KOPT-K1 (cell line): ENCODE measurements at regions not wholly inside any gene's neighbourhood (a gene's known extent, or its start where the extent isn't known, plus 50 kb on each side); places are given as distances from the start of the nearest gene placed in this dataset.
"Not testable (repeated sequence)": the region's sequence is repeated elsewhere in the genome, so short reads cannot be mapped to it uniquely, and the experiment has no call there.

ENCODE experiments used
- H3K27ac ChIP-seq: fragments of 200-600 bp; sonication (generic); 2 replicates; pipeline ENCODE4 v1.5.1; 2016; ENCODE audit warnings: antibody characterized with exemption, mild to moderate bottlenecking, low read depth, low read length; ENCODE audit not compliant: poor library complexity, severe bottlenecking
- H3K36me3 ChIP-seq: fragments of 200-600 bp; sonication (generic); 2 replicates; pipeline ENCODE4 v1.5.1; 2017; ENCODE audit warnings: antibody characterized with exemption, mild to moderate bottlenecking, low read length, moderate library complexity; ENCODE audit not compliant: insufficient read depth
- H3K9me3 ChIP-seq: fragments of 200-600 bp; sonication (generic); 2 replicates; pipeline ENCODE4 v1.5.1; 2017; ENCODE audit warnings: antibody characterized with exemption, low read length, mild to moderate bottlenecking; ENCODE audit not compliant: insufficient read depth, poor library complexity, severe bottlenecking

DNA sequence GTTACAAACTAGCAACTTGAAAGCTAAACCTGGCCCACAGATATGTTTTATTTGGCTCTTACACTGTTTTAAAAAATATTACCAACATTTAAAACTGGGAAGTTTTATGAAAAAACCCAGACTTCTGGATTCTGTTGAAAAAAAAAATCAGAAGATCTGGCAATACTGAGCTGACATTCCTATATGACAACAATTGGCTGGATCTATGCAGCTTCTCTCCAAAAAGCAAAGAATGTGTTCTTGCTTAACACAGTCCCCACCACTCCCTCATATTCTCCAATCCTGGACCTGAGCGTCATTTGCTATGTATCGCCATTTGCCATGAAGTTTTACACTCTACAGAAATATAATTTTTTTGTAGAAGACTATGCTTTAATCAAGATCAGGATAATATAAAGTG, 859.6 kb downstream of the LTN1 start:
- Histone ChIP-seq H3K36me3 (no peaks in the 10 kb centered on the region), H3K27ac (no peak overlapping the region), H3K9me3 (no peaks in the 10 kb centered on the region)

DNA sequence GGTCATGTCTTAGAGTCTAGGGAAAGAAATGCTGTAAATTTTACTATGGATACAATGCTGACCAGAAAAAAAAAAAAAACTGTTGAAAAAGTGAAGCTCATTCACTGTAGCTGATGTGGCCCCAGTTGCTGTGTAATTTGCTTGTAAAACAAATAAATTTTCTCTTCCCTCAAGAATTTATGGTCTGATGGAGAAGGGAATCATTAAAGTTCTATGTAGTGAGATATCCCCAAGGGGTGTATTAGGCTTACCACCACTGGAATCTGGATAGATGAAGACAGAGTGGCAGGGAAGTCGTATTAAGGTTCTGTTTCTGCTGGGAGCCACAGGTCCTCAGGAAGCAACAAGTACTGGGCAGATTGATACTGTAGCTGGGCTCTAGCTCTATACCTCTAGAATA, 860.0 kb downstream of the LTN1 start:
- no peak overlapping the region for H3K27ac ChIP-seq
- no peaks in the 10 kb centered on the region for H3K36me3 ChIP-seq
- H3K9me3 ChIP-seq: no peaks in the 10 kb centered on the region

DNA sequence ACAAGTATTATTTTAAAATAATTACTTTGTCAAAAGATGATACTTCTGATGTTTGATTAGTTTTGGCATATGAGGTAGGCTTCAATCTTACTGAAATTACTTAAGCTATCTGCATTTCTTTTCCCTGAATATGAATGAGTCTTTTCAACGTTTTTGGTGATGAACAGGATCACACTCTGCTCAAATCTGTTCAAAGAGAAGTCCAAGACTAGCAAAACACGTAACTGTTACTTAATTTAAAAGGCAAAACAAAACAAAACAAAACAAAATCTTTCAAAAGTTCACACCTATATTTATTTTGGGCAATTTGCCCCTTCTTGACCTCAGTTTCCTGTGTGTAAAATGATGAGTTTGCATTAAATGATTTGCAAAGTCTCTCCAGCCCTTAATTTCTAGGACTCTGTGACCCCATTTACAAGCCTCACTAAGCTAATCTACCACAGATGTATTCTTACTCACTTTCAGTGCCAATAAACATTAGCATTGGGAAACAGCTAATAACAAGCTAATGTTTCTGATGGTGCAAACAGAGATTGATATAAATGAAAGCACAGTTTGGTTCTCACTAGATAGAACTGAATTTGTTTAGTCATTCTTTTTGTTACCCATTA, 865.4 kb downstream of the LTN1 start:
- no peak overlapping the region for H3K27ac ChIP-seq
- H3K36me3 ChIP-seq: no peaks in the 10 kb centered on the region
- H3K9me3 ChIP-seq: no peaks in the 10 kb centered on the region

DNA sequence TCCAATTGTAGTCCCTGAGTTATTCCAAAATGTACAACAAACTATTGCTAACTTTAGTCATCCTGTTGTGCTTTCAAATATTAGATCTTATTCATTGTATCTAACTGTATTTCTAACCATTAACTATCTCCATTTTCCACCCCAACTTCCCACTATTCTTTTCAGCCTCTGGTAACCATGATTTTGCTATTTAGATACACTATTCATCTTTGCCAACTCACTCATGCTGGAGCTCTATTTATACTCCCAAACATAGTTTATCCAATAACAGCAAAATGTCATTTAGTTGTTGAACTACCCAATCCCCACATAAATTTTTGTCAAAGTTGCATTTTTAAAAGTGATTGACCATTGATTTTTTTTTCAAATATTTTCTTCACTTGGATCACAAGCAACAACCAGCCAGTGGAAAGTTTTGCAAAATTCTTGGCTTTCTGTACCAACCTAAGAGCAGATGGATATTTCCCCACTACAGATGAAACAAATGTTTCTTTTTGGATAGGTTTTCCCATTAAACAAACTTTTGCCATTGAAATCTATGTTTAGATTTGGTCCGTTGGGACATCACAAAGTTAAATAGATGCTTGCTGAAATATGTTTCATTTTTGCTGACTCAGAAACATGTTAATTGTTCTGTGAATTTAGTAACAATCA, 866.0 kb downstream of the LTN1 start:
- Histone ChIP-seq H3K27ac (no peak overlapping the region), H3K9me3 (no peaks in the 10 kb centered on the region), H3K36me3 (no peaks in the 10 kb centered on the region)

DNA sequence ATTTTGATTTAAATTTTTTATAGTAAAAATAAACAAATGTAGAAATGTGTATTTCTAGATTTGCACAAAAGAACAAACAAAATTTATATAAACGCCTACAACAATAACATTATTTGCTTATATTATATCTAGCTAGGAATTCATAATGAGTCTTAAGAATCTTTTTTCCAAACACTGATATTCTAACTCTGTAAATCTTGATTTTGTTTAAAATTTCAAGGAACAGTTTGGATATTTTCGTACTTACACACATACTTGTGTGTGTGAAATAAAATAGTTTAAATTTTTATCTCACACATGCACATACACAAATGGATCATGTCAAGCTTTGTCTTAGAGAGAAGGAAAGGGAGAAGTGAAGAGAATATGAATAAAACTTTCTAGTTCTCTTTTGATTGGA, 868.1 kb downstream of the LTN1 start:
- no peak overlapping the region for H3K27ac ChIP-seq

DNA sequence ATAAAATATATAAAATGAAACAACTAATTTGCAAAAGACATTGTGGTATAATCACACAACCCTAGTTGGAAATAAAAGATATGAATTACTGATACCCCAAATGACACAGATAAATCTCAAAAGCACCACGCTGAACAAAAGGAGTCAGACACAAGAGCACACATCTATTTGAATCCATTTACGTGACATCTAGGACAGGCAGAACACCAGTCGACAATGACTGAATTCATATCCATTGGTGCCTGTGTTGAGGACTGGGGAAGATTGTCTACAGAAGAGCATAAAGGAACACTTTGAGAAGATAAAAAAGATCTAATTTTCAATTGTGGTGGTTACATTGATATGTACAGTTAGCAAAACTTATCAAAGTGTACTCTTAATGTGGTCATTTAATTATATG, 874.1 kb downstream of the LTN1 start:
- no peak overlapping the region for H3K27ac ChIP-seq
- H3K36me3 ChIP-seq: no peaks in the 10 kb centered on the region
- no peaks in the 10 kb centered on the region for H3K9me3 ChIP-seq

More for the DNA sequence above, 868.1 kb downstream of the LTN1 start:
- Histone ChIP-seq H3K9me3 (no peaks in the 10 kb centered on the region), H3K36me3 (no peaks in the 10 kb centered on the region)

DNA sequence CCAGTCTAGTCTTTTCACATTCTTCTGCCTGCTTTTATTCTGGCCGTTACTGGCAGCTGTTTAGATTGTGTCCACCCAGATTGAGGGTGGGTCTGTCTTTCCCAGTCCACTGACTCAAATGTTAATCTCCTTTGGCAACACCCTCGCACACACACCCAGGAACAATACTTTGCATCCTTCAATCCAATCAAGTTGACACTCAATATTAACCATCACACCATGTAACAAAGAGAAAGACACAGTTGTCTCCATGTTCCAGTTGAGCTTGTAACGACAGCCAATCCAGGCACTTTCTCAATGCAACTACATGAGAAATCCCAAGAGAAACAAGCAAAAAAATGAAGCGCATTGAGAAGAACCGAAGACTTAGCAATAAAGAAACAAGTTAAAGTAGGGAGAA, 877.7 kb downstream of the LTN1 start:
- H3K9me3 ChIP-seq, H3K36me3 ChIP-seq, H3K27ac ChIP-seq: not testable (repeated sequence)

DNA sequence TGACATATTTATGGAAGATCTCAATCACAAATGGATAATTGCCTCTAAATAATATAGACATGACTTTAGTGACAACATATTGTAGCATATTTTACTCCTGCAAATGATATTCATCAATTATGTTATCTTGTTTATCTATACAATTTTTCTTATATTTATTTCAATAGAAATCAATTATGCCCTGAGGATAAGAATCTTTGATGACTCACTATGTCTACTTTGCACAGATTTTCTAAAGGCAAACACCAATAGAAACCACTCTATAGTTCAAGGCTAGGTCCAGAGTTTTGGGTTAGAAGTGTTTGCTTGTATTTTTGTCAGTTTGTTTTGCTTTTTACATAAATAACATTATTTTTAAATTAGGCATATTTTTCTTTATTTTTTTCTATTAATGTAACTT, 879.0 kb downstream of the LTN1 start:
- Histone ChIP-seq H3K36me3 (no peaks in the 10 kb centered on the region), H3K27ac (no peak overlapping the region), H3K9me3 (no peaks in the 10 kb centered on the region)

DNA sequence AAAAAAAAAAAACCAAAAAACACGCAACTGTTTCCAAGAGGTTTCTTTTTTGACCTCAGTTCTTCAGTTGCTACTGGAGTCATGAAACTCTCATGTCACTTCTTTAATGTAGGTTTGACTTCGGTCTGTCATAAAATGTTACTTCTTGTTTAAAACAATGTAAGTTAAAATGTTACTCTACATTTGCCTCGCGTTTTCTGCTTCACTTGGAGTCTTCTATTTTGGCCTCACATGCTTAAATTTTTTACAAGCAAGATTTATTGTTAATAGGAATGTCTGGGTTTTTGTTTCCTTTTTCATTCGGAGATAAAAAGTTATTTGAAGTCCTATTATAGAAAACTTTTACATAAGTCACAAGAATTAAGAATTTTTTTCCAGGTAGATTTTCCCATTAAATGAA, 880.2 kb downstream of the LTN1 start:
- no peak overlapping the region for H3K27ac ChIP-seq
- H3K36me3 ChIP-seq: no peaks in the 10 kb centered on the region

DNA sequence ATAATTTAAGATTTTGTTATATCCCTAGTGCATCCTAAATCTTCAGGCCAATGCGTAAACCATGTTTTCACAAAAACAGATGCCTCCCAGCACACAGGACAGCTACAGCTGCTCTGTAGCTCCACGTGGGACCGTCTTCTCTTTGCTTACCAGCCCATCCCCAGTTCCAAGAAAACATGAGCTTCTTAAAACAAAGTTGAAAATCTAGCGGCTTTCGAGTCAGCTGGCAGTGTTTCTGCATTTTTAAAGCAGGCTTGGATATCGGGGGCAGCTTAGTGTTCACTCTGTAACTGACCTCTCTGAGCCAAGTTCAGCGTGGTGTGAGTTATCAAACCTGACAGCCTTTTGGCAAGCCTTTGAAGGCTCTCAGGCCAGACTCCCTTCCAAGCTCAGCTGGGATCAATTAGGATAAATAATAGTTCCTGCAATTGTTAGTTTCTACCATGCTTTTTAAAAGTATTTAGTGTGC, 881.5 kb downstream of the LTN1 start:
- Histone ChIP-seq H3K27ac (no peak overlapping the region), H3K9me3 (no peaks in the 10 kb centered on the region), H3K36me3 (no peaks in the 10 kb centered on the region)

More for the DNA sequence above, 880.2 kb downstream of the LTN1 start:
- H3K9me3 ChIP-seq: no peaks in the 10 kb centered on the region

DNA sequence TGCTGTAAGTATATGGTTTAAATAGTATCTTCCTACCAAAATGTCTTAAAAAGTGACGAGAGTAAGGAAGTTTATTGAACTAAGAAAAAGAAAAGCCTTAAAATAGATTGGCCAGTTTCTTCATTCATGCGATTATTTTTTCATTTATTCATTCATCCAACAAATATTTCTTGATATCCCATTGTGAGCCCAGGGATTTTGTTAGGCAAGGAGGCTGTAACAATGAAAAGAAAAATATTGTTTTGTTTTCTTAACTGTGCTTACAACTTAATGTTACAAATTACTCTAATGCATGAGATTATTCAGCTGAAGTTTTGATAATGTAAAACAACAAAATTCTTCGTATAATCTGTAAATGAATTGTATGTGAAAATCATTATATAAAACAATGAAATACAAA, 882.0 kb downstream of the LTN1 start:
- no peaks in the 10 kb centered on the region for H3K9me3 ChIP-seq
- H3K27ac ChIP-seq: no peak overlapping the region
- H3K36me3 ChIP-seq: no peaks in the 10 kb centered on the region

DNA sequence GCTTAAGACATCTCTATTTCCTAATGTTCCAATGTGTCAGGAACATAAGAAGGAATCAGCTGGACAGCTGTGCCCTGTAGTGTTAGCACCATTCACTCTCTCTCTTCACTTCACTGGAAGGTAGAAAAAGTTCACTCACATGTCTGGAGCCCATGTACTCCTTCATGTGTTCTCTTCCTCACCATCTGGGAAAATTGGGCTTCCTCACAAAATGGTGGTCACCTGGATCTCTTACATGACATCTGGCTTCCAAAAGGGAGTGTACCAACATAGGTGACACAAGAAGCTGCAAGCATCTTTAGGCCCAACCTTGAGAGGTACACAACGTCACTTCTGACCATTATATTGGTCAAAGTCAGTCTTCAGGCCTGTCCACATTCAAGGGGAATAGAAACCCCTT, 882.6 kb downstream of the LTN1 start:
- Histone ChIP-seq H3K27ac (no peak overlapping the region), H3K9me3 (no peaks in the 10 kb centered on the region), H3K36me3 (no peaks in the 10 kb centered on the region)

DNA sequence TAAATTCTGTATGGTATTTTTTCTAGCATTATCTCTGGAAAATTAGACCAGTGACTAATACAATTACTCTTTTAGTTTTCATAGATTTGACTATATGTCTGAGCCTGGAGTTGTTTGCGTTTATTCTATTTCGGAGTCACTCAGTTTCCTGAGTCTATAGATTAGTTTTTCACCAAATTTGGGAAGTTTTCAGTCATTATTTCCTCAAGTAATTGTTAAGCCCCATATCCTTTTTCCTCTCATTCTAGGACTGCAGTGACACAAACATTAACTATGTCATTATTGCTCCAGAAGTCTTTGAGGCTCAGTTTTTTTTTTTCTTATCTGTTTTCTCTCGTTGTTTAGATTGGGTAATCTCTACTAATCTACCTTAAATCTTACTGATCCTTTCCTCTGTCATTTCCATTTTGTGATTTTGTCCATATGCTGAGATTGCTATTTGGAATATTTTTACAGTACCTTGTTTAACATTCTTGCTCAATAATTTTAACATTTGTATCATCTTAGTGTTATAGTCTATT, 886.2 kb downstream of the LTN1 start:
- H3K36me3 ChIP-seq: no peaks in the 10 kb centered on the region
- no peak overlapping the region for H3K27ac ChIP-seq
- H3K9me3 ChIP-seq: no peaks in the 10 kb centered on the region

DNA sequence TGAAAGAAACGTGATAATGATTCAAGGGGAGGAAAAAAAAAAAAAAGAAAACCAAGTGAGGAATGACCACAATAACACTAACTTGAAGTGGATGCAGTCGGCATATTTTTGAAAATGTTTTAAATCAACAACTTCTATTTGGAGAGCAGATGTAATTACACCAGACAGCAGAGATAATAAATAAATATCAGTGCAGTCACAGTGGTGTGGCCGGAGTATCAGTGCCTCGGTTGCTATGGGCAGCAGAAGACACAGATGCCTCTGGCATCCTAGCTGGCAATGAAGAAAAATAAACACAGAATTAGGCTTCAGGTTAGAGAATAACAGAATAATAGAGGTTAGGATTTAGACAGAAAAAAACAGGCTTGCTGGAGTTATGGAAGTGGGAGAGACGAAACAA, 888.3 kb downstream of the LTN1 start:
- no peaks in the 10 kb centered on the region for H3K36me3 ChIP-seq
- H3K9me3 ChIP-seq: no peaks in the 10 kb centered on the region
- no peak overlapping the region for H3K27ac ChIP-seq

DNA sequence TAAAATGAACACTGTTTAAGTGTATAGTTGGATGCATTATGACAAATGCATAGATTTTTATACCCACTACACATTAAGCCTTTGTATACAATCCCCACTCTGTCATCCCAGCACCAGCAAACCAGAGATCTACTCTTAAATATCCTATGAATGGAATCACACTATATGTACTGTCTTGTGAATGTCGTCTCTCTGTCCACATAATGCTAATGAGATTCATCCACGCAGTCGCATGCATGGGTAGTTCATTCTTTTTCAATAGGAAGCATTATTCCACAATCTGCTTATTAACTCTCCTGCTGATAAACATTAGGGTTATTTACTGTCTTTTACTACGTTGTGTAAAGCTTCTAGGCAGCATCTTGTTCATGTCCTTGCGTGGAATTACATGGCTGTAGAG, 892.3 kb downstream of the LTN1 start:
- Histone ChIP-seq H3K27ac (no peak overlapping the region), H3K9me3 (no peaks in the 10 kb centered on the region)

More for the DNA sequence above, 892.3 kb downstream of the LTN1 start:
- no peaks in the 10 kb centered on the region for H3K36me3 ChIP-seq
